ENCODE measurements at regions not wholly inside any gene's neighbourhood (a gene's known extent, or its start where the extent isn't known, plus 50 kb on each side); places are given as distances from the start of the nearest gene placed in this dataset.
"Not testable (repeated sequence)": the region's sequence is repeated elsewhere in the genome, so short reads cannot be mapped to it uniquely, and the experiment has no call there.

DNA sequence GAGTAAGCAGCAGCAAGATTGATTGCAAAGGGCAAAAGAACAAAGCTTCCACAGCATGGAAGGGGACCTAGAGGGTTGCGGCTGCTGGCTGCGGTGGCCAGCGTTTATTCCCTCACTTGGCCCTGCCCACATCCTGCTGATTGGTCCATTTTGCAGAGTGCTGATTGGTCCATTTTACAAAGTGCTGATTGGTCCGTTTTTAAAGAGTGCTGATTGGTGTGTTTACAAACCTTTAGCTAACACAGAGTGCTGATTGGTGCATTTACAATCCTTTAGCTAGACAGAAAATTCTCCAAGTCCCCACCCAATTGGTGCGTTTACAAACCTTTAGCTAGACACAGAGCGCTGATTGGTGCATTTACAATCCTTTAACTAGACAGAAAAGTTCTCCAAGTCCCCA lies 194.4 kb downstream of the MC4R start:
- TF ChIP-seq, protein P1, sequence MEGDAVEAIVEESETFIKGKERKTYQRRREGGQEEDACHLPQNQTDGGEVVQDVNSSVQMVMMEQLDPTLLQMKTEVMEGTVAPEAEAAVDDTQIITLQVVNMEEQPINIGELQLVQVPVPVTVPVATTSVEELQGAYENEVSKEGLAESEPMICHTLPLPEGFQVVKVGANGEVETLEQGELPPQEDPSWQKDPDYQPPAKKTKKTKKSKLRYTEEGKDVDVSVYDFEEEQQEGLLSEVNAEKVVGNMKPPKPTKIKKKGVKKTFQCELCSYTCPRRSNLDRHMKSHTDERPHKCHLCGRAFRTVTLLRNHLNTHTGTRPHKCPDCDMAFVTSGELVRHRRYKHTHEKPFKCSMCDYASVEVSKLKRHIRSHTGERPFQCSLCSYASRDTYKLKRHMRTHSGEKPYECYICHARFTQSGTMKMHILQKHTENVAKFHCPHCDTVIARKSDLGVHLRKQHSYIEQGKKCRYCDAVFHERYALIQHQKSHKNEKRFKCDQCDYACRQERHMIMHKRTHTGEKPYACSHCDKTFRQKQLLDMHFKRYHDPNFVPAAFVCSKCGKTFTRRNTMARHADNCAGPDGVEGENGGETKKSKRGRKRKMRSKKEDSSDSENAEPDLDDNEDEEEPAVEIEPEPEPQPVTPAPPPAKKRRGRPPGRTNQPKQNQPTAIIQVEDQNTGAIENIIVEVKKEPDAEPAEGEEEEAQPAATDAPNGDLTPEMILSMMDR (IDR thresholded peaks at IDR 0.05 in 2 of 3, conservative IDR thresholded peaks at IDR 0.05 in 1 of 3; ENCODE audit: control insufficient read depth in 2 of 3, extremely low read depth in 1 of 3, insufficient read depth in 1 of 3, low read depth in 3 of 3, low read length in 3 of 3), result not testable (repeated sequence)
- TF ChIP-seq, protein P2, sequence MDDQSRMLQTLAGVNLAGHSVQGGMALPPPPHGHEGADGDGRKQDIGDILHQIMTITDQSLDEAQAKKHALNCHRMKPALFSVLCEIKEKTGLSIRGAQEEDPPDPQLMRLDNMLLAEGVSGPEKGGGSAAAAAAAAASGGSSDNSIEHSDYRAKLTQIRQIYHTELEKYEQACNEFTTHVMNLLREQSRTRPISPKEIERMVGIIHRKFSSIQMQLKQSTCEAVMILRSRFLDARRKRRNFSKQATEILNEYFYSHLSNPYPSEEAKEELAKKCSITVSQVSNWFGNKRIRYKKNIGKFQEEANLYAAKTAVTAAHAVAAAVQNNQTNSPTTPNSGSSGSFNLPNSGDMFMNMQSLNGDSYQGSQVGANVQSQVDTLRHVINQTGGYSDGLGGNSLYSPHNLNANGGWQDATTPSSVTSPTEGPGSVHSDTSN (IDR thresholded peaks at IDR 0.05; ENCODE audit: insufficient replicate concordance, low read depth, low read length), result not testable (repeated sequence)
- not testable (repeated sequence) for TF ChIP-seq ZNF24 (IDR thresholded peaks at IDR 0.05); RCOR1 (conservative IDR thresholded peaks at IDR 0.05; ENCODE audit: low read depth, low read length); JUND (IDR thresholded peaks at IDR 0.05; ENCODE audit: low read depth, low read length); ESRRA (IDR thresholded peaks at IDR 0.05; ENCODE audit: low read length); PAX5 (IDR thresholded peaks at IDR 0.05; ENCODE audit: borderline replicate concordance, low read depth, low read length); TAF1 (IDR thresholded peaks at IDR 0.05; ENCODE audit: borderline replicate concordance, low read depth, low read length); CREB1 (IDR thresholded peaks at IDR 0.05; ENCODE audit: low read depth); EZH2 (IDR thresholded peaks at IDR 0.05; ENCODE audit: borderline replicate concordance, control insufficient read depth, low read depth, low read length); POLR2A (IDR thresholded peaks at IDR 0.05; ENCODE audit: low read depth, low read length)

Data from GM12878 (cell line).